ENCODE measurements at regions not wholly inside any gene's neighbourhood (a gene's known extent, or its start where the extent isn't known, plus 50 kb on each side); places are given as distances from the start of the nearest gene placed in this dataset.

DNA sequence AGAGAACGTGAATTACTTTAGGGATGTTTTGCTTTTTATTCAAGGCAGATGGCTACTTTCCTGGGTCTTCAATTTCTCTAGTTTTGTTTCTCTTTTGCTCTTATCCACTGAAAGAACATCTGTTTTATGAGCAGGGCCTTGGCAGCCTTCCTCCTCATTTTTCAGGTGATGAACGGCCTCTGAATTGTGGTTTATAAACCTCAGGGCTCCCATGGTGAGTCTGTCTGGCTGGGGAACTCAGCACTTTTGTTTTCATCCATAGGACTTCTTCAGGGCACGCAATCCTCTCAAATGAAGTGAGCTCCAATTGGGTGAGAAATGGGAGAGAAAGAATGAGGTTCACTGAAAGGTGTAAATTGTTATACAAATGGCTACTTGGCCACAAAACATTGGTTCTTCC lies 186.4 kb upstream of the ERCC4 start:
- TF ChIP-seq, protein P1, sequence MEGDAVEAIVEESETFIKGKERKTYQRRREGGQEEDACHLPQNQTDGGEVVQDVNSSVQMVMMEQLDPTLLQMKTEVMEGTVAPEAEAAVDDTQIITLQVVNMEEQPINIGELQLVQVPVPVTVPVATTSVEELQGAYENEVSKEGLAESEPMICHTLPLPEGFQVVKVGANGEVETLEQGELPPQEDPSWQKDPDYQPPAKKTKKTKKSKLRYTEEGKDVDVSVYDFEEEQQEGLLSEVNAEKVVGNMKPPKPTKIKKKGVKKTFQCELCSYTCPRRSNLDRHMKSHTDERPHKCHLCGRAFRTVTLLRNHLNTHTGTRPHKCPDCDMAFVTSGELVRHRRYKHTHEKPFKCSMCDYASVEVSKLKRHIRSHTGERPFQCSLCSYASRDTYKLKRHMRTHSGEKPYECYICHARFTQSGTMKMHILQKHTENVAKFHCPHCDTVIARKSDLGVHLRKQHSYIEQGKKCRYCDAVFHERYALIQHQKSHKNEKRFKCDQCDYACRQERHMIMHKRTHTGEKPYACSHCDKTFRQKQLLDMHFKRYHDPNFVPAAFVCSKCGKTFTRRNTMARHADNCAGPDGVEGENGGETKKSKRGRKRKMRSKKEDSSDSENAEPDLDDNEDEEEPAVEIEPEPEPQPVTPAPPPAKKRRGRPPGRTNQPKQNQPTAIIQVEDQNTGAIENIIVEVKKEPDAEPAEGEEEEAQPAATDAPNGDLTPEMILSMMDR (IDR thresholded peaks at IDR 0.05) = no peak
- TF ChIP-seq POLR2A (IDR thresholded peaks at IDR 0.05) (no peak), EP300 (IDR thresholded peaks at IDR 0.05) (no peak)
